Ectodermal cell (in vitro differentiated cells): ENCODE measurements at regions not wholly inside any gene's neighbourhood (a gene's known extent, or its start where the extent isn't known, plus 50 kb on each side); places are given as distances from the start of the nearest gene placed in this dataset.

Experiments
- H3K27ac ChIP-seq: 2 replicates; pipeline ENCODE4 v1.7.0; 2013; ENCODE audit warnings: mild to moderate bottlenecking, low read depth, low read length; ENCODE audit not compliant: insufficient read depth, poor library complexity, severe bottlenecking
- H3K27me3 ChIP-seq: 2 replicates; pipeline ENCODE4 v1.7.0; 2013; ENCODE audit warnings: mild to moderate bottlenecking, low read length; ENCODE audit not compliant: insufficient read depth, control insufficient read depth, poor library complexity, severe bottlenecking
- H3K36me3 ChIP-seq: one replicate; pipeline ENCODE4 v1.7.0; 2013; ENCODE audit warnings: low read length; ENCODE audit not compliant: control insufficient read depth, insufficient read depth
- H3K4me1 ChIP-seq: one replicate; pipeline ENCODE4 v1.7.0; 2013; ENCODE audit warnings: low read length; ENCODE audit not compliant: control insufficient read depth, insufficient read depth
- H3K4me3 ChIP-seq: 2 replicates; pipeline ENCODE4 v1.7.0; 2013; ENCODE audit warnings: low read depth, low read length, control low read depth; ENCODE audit not compliant: insufficient read depth
- H3K9me3 ChIP-seq: 2 replicates; pipeline ENCODE4 v1.7.0; 2013; ENCODE audit warnings: mild to moderate bottlenecking, low read length, moderate library complexity; ENCODE audit not compliant: control insufficient read depth
- WGBS, 2 experiments: methylation state at CpG; one replicate each; pipeline ENCODE4 v1.1.7; 2013; ENCODE audit warnings: missing lambda C conversion rate in 2 of 2; 5-methylcytosine and 5-hydroxymethylcytosine counted together

DNA sequence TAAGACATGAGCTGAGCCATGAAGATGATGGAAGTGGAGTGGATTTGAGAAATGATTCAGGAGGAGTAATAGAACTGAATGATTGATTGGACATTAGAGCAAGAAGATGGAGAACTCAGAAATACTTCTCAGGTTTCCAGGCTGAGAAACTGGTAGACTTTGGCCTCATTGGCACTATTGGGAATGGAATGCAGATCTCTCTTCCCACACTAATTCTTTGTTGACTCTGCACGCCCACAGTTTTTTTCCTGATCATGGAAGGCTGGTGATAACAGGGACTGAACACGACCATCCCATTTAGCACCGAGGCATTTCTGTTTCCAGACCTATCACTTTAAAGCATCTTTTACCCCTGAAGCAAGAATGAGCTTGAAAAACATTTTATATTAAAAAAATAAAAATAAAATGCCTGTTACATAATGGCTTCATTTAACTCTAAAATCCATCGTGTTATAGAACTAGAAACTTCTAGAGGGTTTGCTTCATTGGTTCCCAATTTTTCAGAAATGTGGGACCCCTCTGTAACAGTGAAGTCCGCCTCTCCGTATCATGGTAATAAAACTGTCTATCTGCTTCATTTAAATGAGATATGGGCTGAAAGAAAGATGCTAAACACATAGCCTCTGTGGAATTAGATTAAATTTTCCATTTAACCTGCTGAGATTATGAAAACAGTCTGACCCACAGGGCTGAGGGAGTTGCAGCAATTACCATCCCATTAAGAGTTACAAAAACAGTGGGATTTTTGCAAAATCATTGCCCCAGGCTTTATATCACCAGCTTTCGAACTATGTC, 562.0 kb upstream of the CFAP20DC start:
- no peak overlapping the region for H3K4me3 ChIP-seq
- no peak overlapping the region for H3K27ac ChIP-seq
- no peaks in the 10 kb centered on the region for H3K36me3 ChIP-seq
- H3K9me3 ChIP-seq = no peaks in the 10 kb centered on the region
- no peaks in the 10 kb centered on the region for H3K27me3 ChIP-seq
- WGBS, 2 experiments = 92 to 93% methylated on average over 7 of the region's 7 CpGs
- peaks cover 5% of the 10 kb centered on the region for H3K4me1 ChIP-seq

DNA sequence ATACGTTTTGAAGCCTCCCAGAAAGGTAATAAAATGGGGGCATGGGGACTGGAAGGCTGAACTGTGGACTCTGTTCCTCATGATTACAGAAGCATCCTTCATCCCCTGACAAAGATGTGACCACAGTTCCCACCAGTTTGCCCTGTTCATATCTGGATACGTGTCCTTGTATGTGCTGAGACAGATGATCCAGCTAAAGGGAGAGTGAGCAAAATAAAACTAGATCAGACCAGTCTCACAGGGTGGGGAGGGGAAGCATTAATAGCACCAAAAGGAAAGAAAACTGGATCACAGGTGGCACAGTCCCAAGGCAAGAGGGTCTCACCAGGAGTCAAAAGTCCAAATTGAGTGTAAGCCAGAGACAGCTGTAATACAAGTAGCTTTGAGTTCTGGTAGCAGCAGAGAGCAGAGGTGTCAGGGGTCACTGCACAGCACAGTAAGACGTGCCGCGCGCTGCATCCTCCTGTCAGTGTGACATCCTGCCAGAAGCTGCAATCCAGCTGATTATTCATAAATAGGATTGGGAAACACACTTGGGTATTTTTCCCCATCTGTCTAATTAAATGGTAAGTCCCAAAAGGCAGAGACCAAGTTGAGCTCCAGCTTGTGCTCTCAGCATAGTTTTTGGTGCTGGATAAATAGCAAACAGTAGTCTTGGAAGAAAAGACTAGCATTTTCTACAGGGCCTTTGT, 560.0 kb upstream of the CFAP20DC start:
- H3K27ac ChIP-seq = no peak overlapping the region
- H3K27me3 ChIP-seq = no peaks in the 10 kb centered on the region
- WGBS, 2 experiments = 93 to 95% methylated on average over 6 of the region's 6 CpGs
- H3K36me3 ChIP-seq = no peaks in the 10 kb centered on the region
- H3K4me3 ChIP-seq = no peak overlapping the region
- peaks cover 5% of the 10 kb centered on the region for H3K4me1 ChIP-seq
- H3K9me3 ChIP-seq = no peaks in the 10 kb centered on the region

DNA sequence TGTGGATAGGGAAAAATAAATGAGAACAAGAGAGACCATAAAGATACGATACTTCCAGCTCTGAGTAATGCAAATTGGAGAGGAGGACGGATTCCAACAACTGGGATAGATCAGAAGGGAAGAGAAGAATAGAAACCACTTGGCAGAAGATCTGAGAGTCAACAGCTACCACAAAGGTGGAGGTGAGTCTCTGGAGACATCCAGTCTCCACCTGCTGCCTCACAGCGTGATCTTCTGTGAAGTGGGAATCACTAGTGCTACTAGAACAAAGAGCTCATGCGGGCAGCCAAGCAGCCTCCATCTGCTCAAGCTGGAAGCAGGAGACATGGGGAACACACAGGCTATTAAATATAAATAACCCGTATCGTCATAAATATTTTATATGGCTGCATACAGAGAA, 558.5 kb upstream of the CFAP20DC start:
- Histone ChIP-seq H3K27ac (no peak overlapping the region), H3K4me3 (no peak overlapping the region), H3K36me3 (no peaks in the 10 kb centered on the region), H3K27me3 (no peaks in the 10 kb centered on the region), H3K4me1 (peaks cover 5% of the 10 kb centered on the region), H3K9me3 (no peaks in the 10 kb centered on the region)
- 94 to 95% methylated on average over 6 of the region's 6 CpGs for WGBS, 2 experiments

GRCh38 chr3:59607656-59608055, 557.8 kb upstream of the CFAP20DC start:
- WGBS, 2 experiments = 78 to 80% methylated on average over 1 of the region's 1 CpG
- Histone ChIP-seq H3K36me3 (no peaks in the 10 kb centered on the region), H3K4me1 (peaks cover 5% of the 10 kb centered on the region), H3K4me3 (no peak overlapping the region), H3K27ac (no peak overlapping the region), H3K9me3 (no peaks in the 10 kb centered on the region), H3K27me3 (no peaks in the 10 kb centered on the region)

GRCh38 chr3:59606638-59607266, 556.9 kb upstream of the CFAP20DC start:
- WGBS, 2 experiments = 80 to 86% methylated on average over 4 of the region's 4 CpGs
- Histone ChIP-seq H3K4me3 (no peak overlapping the region), H3K27ac (no peak overlapping the region)

DNA sequence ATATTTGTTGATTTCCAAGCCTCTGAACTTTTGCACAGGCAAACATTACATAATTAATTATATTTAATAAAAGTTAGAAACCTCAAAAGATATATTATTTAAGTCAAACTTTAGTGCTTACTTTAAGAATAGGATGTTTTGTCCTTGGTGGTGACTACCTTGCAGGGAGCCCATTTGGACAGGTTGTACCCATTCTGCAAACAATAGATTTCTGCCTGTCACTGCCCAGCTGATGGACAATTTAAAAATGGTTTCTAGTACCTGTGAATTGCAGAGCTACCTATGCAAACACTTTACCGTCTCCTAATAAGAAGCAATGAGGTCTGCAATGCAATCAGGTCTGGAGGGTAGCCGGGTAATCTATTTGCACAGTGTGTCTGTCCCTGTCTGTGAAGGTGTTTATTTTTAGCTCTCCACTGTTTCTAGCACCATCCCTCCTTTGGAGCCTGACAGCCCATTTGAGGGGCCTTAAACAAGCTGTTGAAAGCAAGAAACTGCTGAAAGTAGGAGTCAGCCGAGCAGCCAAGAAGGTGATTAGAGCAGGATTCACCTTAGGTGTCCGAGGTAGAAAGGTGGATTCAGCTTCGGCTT, 556.2 kb upstream of the CFAP20DC start:
- Histone ChIP-seq H3K36me3 (no peaks in the 10 kb centered on the region), H3K27me3 (no peaks in the 10 kb centered on the region), H3K4me3 (no peak overlapping the region), H3K27ac (no peak overlapping the region), H3K9me3 (no peaks in the 10 kb centered on the region), H3K4me1 (peaks cover 5% of the 10 kb centered on the region)
- 91 to 94% methylated on average over 5 of the region's 5 CpGs for WGBS, 2 experiments

More at GRCh38 chr3:59606638-59607266, 556.9 kb upstream of the CFAP20DC start:
- H3K27me3 ChIP-seq = no peaks in the 10 kb centered on the region
- H3K36me3 ChIP-seq = no peaks in the 10 kb centered on the region
- peaks cover 5% of the 10 kb centered on the region for H3K4me1 ChIP-seq
- H3K9me3 ChIP-seq = no peaks in the 10 kb centered on the region

- no peak overlapping the region for H3K4me3 ChIP-seq
- H3K27me3 ChIP-seq = no peaks in the 10 kb centered on the region
- H3K36me3 ChIP-seq = no peaks in the 10 kb centered on the region
- 92 to 98% methylated on average over 1 of the region's 1 CpG for WGBS, 2 experiments
- peaks cover 4% of the 10 kb centered on the region for H3K4me1 ChIP-seq
- no peaks in the 10 kb centered on the region for H3K9me3 ChIP-seq
- H3K27ac ChIP-seq = no peak overlapping the region
These were observed 555.5 kb upstream of the CFAP20DC start for GRCh38 chr3:59605318-59605717.

GRCh38 chr3:59601486-59601885, 551.7 kb upstream of the CFAP20DC start:
- no peaks in the 10 kb centered on the region for H3K4me1 ChIP-seq
- H3K9me3 ChIP-seq = no peaks in the 10 kb centered on the region
- no peaks in the 10 kb centered on the region for H3K36me3 ChIP-seq
- H3K27ac ChIP-seq = no peak overlapping the region
- 90 to 100% methylated on average over 1 of the region's 1 CpG for WGBS, 2 experiments
- no peaks in the 10 kb centered on the region for H3K27me3 ChIP-seq
- no peak overlapping the region for H3K4me3 ChIP-seq

- H3K27me3 ChIP-seq = no peaks in the 10 kb centered on the region
- no peaks in the 10 kb centered on the region for H3K4me1 ChIP-seq
- WGBS, 2 experiments = 96 to 97% methylated on average over 2 of the region's 2 CpGs
- H3K4me3 ChIP-seq = no peak overlapping the region
- H3K27ac ChIP-seq = no peak overlapping the region
- H3K9me3 ChIP-seq = no peaks in the 10 kb centered on the region
- H3K36me3 ChIP-seq = no peaks in the 10 kb centered on the region
These were observed 550.8 kb upstream of the CFAP20DC start for GRCh38 chr3:59600631-59601030.

GRCh38 chr3:59596741-59597140, 546.9 kb upstream of the CFAP20DC start:
- 81 to 88% methylated on average over 1 of the region's 1 CpG for WGBS, 2 experiments
- Histone ChIP-seq H3K27ac (no peak overlapping the region), H3K27me3 (no peaks in the 10 kb centered on the region), H3K9me3 (no peaks in the 10 kb centered on the region), H3K36me3 (no peaks in the 10 kb centered on the region), H3K4me1 (no peaks in the 10 kb centered on the region), H3K4me3 (no peak overlapping the region)
